Choroid plexus epithelial cell (primary cell): ENCODE measurements at regions not wholly inside any gene's neighbourhood (a gene's known extent, or its start where the extent isn't known, plus 50 kb on each side); places are given as distances from the start of the nearest gene placed in this dataset.
A peak's percentile ranks its signal among the peaks of the same experiment; 100 is the strongest.

Source experiments
- DNase-seq: peaks from one replicate; pipeline ENCODE4 v3.0.0-alpha.2; 2010; ENCODE audit warnings: low read depth
- H3K4me3 ChIP-seq: 2 replicates; pipeline ENCODE4 v1.5.1; 2011; ENCODE audit warnings: low read depth, mild to moderate bottlenecking, control low read depth, low read length, moderate library complexity
- TF ChIP-seq, protein P1 (sequence below): conservative IDR thresholded peaks from 2 replicates; pipeline ENCODE4 v1.5.1; 2011; ENCODE audit warnings: low read depth, mild to moderate bottlenecking, control low read depth, inconsistent platforms, low read length, moderate library complexity

- TF ChIP-seq, protein P1, sequence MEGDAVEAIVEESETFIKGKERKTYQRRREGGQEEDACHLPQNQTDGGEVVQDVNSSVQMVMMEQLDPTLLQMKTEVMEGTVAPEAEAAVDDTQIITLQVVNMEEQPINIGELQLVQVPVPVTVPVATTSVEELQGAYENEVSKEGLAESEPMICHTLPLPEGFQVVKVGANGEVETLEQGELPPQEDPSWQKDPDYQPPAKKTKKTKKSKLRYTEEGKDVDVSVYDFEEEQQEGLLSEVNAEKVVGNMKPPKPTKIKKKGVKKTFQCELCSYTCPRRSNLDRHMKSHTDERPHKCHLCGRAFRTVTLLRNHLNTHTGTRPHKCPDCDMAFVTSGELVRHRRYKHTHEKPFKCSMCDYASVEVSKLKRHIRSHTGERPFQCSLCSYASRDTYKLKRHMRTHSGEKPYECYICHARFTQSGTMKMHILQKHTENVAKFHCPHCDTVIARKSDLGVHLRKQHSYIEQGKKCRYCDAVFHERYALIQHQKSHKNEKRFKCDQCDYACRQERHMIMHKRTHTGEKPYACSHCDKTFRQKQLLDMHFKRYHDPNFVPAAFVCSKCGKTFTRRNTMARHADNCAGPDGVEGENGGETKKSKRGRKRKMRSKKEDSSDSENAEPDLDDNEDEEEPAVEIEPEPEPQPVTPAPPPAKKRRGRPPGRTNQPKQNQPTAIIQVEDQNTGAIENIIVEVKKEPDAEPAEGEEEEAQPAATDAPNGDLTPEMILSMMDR = peak; percentile 61
- no peak overlapping the region for H3K4me3 ChIP-seq
- DNase-seq = peak; percentile 29
Observed at GRCh38 chr18:8507361-8507760, 101.9 kb upstream of the RAB12 start.

DNA sequence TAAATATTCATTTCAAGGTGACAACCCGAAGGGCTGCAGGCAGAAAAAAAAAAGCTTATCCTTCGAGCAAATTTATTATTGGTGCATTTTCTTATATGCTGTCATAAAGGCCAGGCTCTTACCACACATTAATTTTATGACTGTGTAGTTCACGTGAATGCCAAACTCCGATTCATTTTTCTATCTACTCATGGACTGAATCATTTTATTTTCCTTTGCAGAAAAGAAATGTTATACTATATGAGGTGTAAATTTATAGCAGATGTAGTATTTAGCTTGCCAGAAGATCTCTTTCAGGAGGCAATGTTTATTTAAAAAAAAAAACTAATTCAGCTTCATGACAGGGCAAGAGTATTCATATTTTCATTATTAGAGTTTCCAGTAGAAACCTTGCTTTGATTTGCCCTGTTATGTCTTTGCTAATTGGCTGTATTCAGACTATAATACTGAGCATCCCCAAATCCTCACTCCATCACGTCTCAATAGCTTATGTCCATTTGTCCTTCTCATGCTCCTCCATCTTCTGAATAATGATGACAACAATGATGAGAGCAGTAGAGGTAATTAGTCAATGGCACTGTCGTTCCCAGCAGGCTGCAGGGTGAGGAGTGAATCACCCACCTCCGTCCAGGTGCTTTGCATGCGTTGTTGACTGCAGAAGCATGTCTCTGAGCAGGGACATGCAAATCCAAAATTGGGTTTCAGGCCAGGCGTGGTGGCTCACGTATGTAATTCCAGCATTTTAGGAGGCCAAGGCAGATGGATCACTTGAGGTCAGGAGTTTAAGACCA lies 101.1 kb upstream of the RAB12 start:
- no peak overlapping the region for H3K4me3 ChIP-seq
- no peak for DNase-seq
- TF ChIP-seq, protein P1 = no peak

DNA sequence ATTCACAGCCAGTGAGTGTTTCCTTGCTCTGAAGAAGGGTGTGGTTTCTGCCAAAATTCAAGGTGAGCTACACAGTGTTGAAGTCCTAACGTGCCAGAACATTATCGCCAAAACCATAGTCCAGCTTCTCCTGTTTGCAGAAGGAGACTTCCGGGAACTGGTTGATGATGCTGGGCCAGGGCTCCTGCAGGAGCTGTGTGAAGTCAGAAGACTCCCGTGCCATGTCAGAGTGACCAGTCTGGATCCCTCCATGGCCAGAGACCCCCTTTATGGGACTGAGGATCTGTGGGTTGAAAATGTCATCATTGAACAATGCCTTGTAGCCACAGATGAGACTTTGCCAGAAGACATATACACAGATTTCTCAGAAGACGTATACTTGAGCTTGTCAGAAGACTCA lies 96.0 kb upstream of the RAB12 start:
- DNase-seq = no peak
- no peak overlapping the region for H3K4me3 ChIP-seq
- TF ChIP-seq, protein P1 = no peak

DNA sequence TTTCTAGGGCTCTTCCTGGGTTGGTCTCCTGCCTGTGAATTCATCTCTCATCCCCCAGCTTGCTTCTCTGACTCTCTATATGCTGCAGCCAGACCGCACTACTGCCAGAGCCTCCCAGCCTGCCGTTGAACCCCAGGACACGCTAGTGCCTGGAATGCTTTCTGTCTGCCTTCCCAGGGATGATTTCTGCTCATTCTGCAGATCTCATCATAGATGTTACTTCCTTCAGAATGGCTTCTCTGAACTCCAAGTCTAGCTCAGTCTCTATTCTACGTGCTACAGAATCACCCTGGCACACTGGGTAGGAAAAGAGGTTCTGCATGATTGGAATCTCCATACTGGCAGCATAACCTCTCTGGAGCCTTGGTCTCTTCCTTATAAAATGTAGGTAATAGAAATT lies 94.8 kb upstream of the RAB12 start:
- TF ChIP-seq, protein P1 = no peak
- no peak for DNase-seq
- no peak overlapping the region for H3K4me3 ChIP-seq

- TF ChIP-seq, protein P1 = no peak
- no peak for DNase-seq
- H3K4me3 ChIP-seq = no peak overlapping the region
Observed at GRCh38 chr18:8515142-8515865, 93.9 kb upstream of the RAB12 start.

DNA sequence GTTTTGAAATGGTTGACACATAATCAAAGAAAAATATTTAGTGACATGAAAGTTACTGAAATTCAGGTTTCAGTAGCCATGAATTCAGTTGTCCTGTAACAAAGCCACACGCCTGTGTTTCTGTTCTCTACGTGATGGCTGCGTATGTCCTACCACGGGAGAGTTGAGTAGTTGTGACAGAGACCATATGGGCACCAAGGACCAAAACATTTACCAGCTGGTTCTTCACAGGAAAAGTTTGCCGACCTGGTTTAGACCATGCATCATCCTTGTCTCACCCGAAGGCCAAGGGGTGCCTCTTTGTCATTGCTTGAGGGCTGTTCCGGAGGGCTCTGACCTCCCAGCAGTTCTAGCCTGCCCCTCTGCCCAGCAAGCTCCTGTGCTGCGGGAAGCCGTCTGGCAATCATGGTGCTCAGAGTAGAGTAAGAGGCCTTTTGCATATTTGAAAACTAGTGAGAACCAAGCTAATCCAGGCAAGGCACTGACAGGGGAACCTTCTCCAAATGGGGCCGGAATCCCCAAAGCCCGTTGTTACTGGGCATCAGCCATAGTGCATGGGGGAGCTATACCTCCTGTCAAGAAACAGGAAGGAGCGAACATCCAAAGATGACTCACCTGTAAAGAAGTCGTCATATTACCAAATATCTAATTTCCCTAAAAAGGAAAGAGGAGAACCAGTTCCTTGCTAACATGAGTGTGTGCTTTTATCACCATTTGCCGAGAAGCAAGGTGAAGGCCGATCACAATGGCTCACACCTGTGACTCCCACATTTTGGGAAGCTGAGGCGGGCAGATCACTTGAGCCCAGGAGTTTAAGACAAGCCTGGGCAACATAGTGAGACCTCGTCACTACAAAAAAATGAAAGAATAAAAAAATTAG lies 92.6 kb upstream of the RAB12 start:
- H3K4me3 ChIP-seq = no peak overlapping the region
- TF ChIP-seq, protein P1 = no peak
- no peak for DNase-seq
